H9 (cell line): ENCODE measurements at regions not wholly inside any gene's neighbourhood (a gene's known extent, or its start where the extent isn't known, plus 50 kb on each side); places are given as distances from the start of the nearest gene placed in this dataset.

Source experiments
- DNase-seq: peaks from one replicate; pipeline ENCODE4 v3.0.0-alpha.2; 2017
- H2AFZ ChIP-seq: one replicate; pipeline ENCODE4 v1.6.1; 2013; ENCODE audit warnings: mild to moderate bottlenecking, low read length, control low read depth, moderate library complexity
- H2AK5ac ChIP-seq: 2 replicates; pipeline ENCODE4 v1.6.1; 2013; ENCODE audit warnings: low read length, control low read depth, mixed read lengths; ENCODE audit not compliant: insufficient read length
- H2BK120ac ChIP-seq: one replicate; pipeline ENCODE4 v1.6.1; 2013; ENCODE audit warnings: low read depth, mild to moderate bottlenecking, low read length, control low read depth, inconsistent platforms; ENCODE audit not compliant: poor library complexity, severe bottlenecking
- H2BK12ac ChIP-seq: 2 replicates; pipeline ENCODE4 v1.6.1; 2013; ENCODE audit warnings: low read length, control low read depth, mixed read lengths, low read depth; ENCODE audit not compliant: insufficient read length
- H2BK15ac ChIP-seq: 2 replicates; pipeline ENCODE4 v1.6.1; 2013; ENCODE audit warnings: low read depth, low read length, control low read depth
- H2BK20ac ChIP-seq: one replicate; pipeline ENCODE4 v1.6.1; 2013; ENCODE audit warnings: low read depth, mild to moderate bottlenecking, low read length, control low read depth, inconsistent platforms; ENCODE audit not compliant: poor library complexity, severe bottlenecking
- H2BK5ac ChIP-seq: 2 replicates; pipeline ENCODE4 v1.6.1; 2013; ENCODE audit warnings: low read length, control low read depth, mixed read lengths; ENCODE audit not compliant: insufficient read length
- H3K14ac ChIP-seq: 2 replicates; pipeline ENCODE4 v1.6.1; 2013; ENCODE audit warnings: low read length, control low read depth; ENCODE audit not compliant: insufficient read depth
- H3K18ac ChIP-seq: 2 replicates; pipeline ENCODE4 v1.6.1; 2013; ENCODE audit warnings: low read depth, mild to moderate bottlenecking, mixed read lengths, low read length, control low read depth; ENCODE audit not compliant: insufficient read length
- H3K23ac ChIP-seq: 2 replicates; pipeline ENCODE4 v1.6.1; 2013; ENCODE audit warnings: low read length, control low read depth, mixed read lengths, low read depth; ENCODE audit not compliant: insufficient read length
- H3K23me2 ChIP-seq: 2 replicates; pipeline ENCODE4 v1.6.1; 2013; ENCODE audit warnings: low read depth, mild to moderate bottlenecking, mixed read lengths, low read length, control low read depth; ENCODE audit not compliant: insufficient read length, poor library complexity, severe bottlenecking
- H3K27ac ChIP-seq: 2 replicates; pipeline ENCODE4 v1.5.1; 2013; ENCODE audit warnings: low read length, control low read depth, mixed read lengths, low read depth; ENCODE audit not compliant: insufficient read length
- H3K27me3 ChIP-seq: 2 replicates; pipeline ENCODE4 v1.6.1; 2013; ENCODE audit warnings: low read length, control low read depth, inconsistent platforms; ENCODE audit not compliant: insufficient read depth
- H3K4ac ChIP-seq: 2 replicates; pipeline ENCODE4 v1.6.1; 2013; ENCODE audit warnings: low read depth, mild to moderate bottlenecking, control low read depth, inconsistent platforms, low read length, moderate library complexity
- H3K4me1 ChIP-seq: 2 replicates; pipeline ENCODE4 v1.6.1; 2013; ENCODE audit warnings: low read length, control low read depth, inconsistent platforms; ENCODE audit not compliant: insufficient read depth
- H3K4me2 ChIP-seq: 2 replicates; pipeline ENCODE4 v1.6.1; 2013; ENCODE audit warnings: low read length, control low read depth, mixed read lengths; ENCODE audit not compliant: insufficient read length, insufficient read depth
- H3K56ac ChIP-seq: 2 replicates; pipeline ENCODE4 v1.6.1; 2013; ENCODE audit warnings: low read depth, mild to moderate bottlenecking, mixed read lengths, low read length, control low read depth; ENCODE audit not compliant: insufficient read length
- H3K79me1 ChIP-seq: 2 replicates; pipeline ENCODE4 v1.6.1; 2013; ENCODE audit warnings: low read depth, mild to moderate bottlenecking, moderate library complexity, low read length, control low read depth, inconsistent platforms; ENCODE audit not compliant: insufficient read depth, poor library complexity, severe bottlenecking
- H3K79me2 ChIP-seq: 2 replicates; pipeline ENCODE4 v1.6.1; 2013; ENCODE audit warnings: low read length, control low read depth, inconsistent platforms; ENCODE audit not compliant: insufficient read depth
- H3K9ac ChIP-seq: 2 replicates; pipeline ENCODE4 v1.6.1; 2013; ENCODE audit warnings: low read length, control low read depth, mixed read lengths; ENCODE audit not compliant: insufficient read length; ENCODE audit errors: extremely low read depth
- H3K9me3 ChIP-seq: one replicate; pipeline ENCODE4 v1.6.1; 2013; ENCODE audit warnings: low read depth, low read length, inconsistent platforms; ENCODE audit not compliant: control insufficient read depth
- H3T11ph ChIP-seq: one replicate; pipeline ENCODE4 v1.6.1; 2013; ENCODE audit warnings: mild to moderate bottlenecking, low read length, control low read depth, inconsistent platforms
- H4K20me1 ChIP-seq: one replicate; pipeline ENCODE4 v1.6.1; 2013; ENCODE audit not compliant: control insufficient read depth, insufficient read length, insufficient read depth
- H4K5ac ChIP-seq: 2 replicates; pipeline ENCODE4 v1.6.1; 2013; ENCODE audit warnings: low read depth, mild to moderate bottlenecking, mixed read lengths, low read length, control low read depth; ENCODE audit not compliant: insufficient read length
- H4K8ac ChIP-seq: replicated peaks from 2 replicates; pipeline ENCODE4 v1.6.1; 2013; ENCODE audit warnings: low read length, control low read depth, mixed read lengths, low read depth; ENCODE audit not compliant: insufficient read length
- H4K91ac ChIP-seq: 2 replicates; pipeline ENCODE4 v1.6.1; 2013; ENCODE audit warnings: low read depth, mild to moderate bottlenecking, moderate library complexity, mixed read lengths, low read length, control low read depth; ENCODE audit not compliant: insufficient read length
- H3K27ac Mint-ChIP-seq, 3 experiments: 2 replicates in 2 of 3; 3 replicates in 1 of 3; pipeline ENCODE4 v1.8.0; 2020 to 2021; ENCODE audit warnings: mixed read lengths in 3 of 3, mild to moderate bottlenecking in 1 of 3, moderate library complexity in 1 of 3
- H3K27me3 Mint-ChIP-seq: 2 replicates; pipeline ENCODE4 v1.8.0; 2021; ENCODE audit warnings: low read depth, mild to moderate bottlenecking, moderate library complexity, mixed read lengths
- H3K36me3 Mint-ChIP-seq, 3 experiments: 2 replicates in 2 of 3; 3 replicates in 1 of 3; pipeline ENCODE4 v1.8.0; 2020 to 2021; ENCODE audit warnings: low read depth in 3 of 3, mixed read lengths in 3 of 3; ENCODE audit not compliant: insufficient read depth in 1 of 3
- H3K4me1 Mint-ChIP-seq, 2 experiments: 2 replicates each; pipeline ENCODE4 v1.8.0; 2020; ENCODE audit warnings: mixed read lengths in 2 of 2
- H3K4me3 Mint-ChIP-seq, 2 experiments: 2 replicates in 1 of 2; 3 replicates in 1 of 2; pipeline ENCODE4 v1.8.0; 2020 to 2021; ENCODE audit warnings: mild to moderate bottlenecking in 2 of 2, mixed read lengths in 2 of 2, moderate library complexity in 1 of 2
- H3K9me3 Mint-ChIP-seq, 2 experiments: 2 replicates in 1 of 2; 3 replicates in 1 of 2; pipeline ENCODE4 v1.8.0; 2020; ENCODE audit warnings: mild to moderate bottlenecking in 2 of 2, mixed read lengths in 2 of 2, moderate library complexity in 1 of 2
- WGBS: extraction: QIAGEN DNeasy Blood & Tissue Kit; methylation state at CpG from one replicate; pipeline ENCODE4 v1.1.7; 2013; ENCODE audit warnings: missing lambda C conversion rate, low lambda C conversion rate, mixed read lengths; ENCODE audit not compliant: insufficient read length; ENCODE audit errors: extremely low coverage; 5-methylcytosine and 5-hydroxymethylcytosine counted together
- TF ChIP-seq, protein P1 (sequence below): fragments of 200-600 bp; sonication (generic); conservative IDR thresholded peaks from 3 replicates; pipeline ENCODE4 v1.8.0; 2021; ENCODE audit warnings: antibody characterized with exemption, mild to moderate bottlenecking

DNA sequence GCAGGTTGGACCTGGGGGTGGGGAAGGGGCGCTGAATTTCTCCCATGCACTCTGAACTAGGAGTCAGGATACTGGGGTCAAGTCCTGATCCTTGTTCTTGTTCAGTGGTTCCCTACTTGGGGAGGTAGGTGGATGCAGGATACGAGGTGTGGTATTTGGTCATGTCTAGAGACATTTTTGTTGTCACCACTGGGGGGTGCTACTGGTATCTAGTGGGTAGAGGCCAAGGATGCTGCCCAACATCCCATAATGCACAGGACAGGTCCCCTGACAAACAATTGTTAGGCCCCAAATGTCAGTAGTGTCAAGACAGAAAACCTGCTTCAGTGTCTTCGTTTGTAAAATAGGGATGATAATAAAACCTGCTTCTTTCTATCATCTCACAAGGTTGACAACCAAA is 259.0 kb upstream of the FOXD3 start:
- Histone ChIP-seq H3K4ac (no peak overlapping the region), H3K14ac (no peak overlapping the region), H2BK5ac (no peak overlapping the region), H3K56ac (no peak overlapping the region), H3K79me1 (no peaks in the 10 kb centered on the region), H3K27ac (no peak overlapping the region), H3K9me3 (no peaks in the 10 kb centered on the region), H3K23me2 (no peaks in the 10 kb centered on the region), H3K4me1 (no peaks in the 10 kb centered on the region), H3K9ac (no peak overlapping the region), H3K4me2 (no peak overlapping the region), H2BK12ac (no peak overlapping the region), H4K20me1 (no peaks in the 10 kb centered on the region), H2BK120ac (no peak overlapping the region), H3T11ph (no peak overlapping the region), H2AFZ (no peak overlapping the region), H3K18ac (no peak overlapping the region), H2BK20ac (no peak overlapping the region), H3K79me2 (no peaks in the 10 kb centered on the region), H3K27me3 (no peaks in the 10 kb centered on the region), H4K8ac (no peak overlapping the region), H3K23ac (no peak overlapping the region), H2BK15ac (no peak overlapping the region), H4K5ac (no peak overlapping the region), H2AK5ac (no peak overlapping the region), H4K91ac (no peak overlapping the region)
- Mint-ChIP-seq H3K4me1 (peaks cover 4 to 8% of the 10 kb centered on the region in 2 experiments; a peak in 3 of 4 replicates), H3K27ac (0 out of 7 replicates have a peak overlapping the region, but pooled peaks of 1 of the 3 experiments have one; percentile 29), H3K27me3 (no peaks in the 10 kb centered on the region), H3K4me3 (no peak overlapping the region), H3K36me3 (no peaks in the 10 kb centered on the region), H3K9me3 (no peaks in the 10 kb centered on the region)
- no CpG with 5 or more reads among the region's 3 CpGs for WGBS
- DNase-seq = peak; percentile 70
- TF ChIP-seq, protein P1, sequence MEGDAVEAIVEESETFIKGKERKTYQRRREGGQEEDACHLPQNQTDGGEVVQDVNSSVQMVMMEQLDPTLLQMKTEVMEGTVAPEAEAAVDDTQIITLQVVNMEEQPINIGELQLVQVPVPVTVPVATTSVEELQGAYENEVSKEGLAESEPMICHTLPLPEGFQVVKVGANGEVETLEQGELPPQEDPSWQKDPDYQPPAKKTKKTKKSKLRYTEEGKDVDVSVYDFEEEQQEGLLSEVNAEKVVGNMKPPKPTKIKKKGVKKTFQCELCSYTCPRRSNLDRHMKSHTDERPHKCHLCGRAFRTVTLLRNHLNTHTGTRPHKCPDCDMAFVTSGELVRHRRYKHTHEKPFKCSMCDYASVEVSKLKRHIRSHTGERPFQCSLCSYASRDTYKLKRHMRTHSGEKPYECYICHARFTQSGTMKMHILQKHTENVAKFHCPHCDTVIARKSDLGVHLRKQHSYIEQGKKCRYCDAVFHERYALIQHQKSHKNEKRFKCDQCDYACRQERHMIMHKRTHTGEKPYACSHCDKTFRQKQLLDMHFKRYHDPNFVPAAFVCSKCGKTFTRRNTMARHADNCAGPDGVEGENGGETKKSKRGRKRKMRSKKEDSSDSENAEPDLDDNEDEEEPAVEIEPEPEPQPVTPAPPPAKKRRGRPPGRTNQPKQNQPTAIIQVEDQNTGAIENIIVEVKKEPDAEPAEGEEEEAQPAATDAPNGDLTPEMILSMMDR = peak; percentile 71
